ENCODE measurements at regions not wholly inside any gene's neighbourhood (a gene's known extent, or its start where the extent isn't known, plus 50 kb on each side); places are given as distances from the start of the nearest gene placed in this dataset.

- TF ChIP-seq, protein P1, sequence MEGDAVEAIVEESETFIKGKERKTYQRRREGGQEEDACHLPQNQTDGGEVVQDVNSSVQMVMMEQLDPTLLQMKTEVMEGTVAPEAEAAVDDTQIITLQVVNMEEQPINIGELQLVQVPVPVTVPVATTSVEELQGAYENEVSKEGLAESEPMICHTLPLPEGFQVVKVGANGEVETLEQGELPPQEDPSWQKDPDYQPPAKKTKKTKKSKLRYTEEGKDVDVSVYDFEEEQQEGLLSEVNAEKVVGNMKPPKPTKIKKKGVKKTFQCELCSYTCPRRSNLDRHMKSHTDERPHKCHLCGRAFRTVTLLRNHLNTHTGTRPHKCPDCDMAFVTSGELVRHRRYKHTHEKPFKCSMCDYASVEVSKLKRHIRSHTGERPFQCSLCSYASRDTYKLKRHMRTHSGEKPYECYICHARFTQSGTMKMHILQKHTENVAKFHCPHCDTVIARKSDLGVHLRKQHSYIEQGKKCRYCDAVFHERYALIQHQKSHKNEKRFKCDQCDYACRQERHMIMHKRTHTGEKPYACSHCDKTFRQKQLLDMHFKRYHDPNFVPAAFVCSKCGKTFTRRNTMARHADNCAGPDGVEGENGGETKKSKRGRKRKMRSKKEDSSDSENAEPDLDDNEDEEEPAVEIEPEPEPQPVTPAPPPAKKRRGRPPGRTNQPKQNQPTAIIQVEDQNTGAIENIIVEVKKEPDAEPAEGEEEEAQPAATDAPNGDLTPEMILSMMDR (IDR thresholded peaks at IDR 0.05 in 4 of 5, conservative IDR thresholded peaks at IDR 0.05 in 1 of 5) = no peak
- no peak for TF ChIP-seq POLR2A (IDR thresholded peaks at IDR 0.05)
Observed at GRCh38 chr11:13104619-13105236, 95.6 kb downstream of the RASSF10 start.
